ENCODE measurements at regions not wholly inside any gene's neighbourhood (a gene's known extent, or its start where the extent isn't known, plus 50 kb on each side); places are given as distances from the start of the nearest gene placed in this dataset.

GRCh38 chr6:117022774-117023173 lies 145.7 kb downstream of the RFX6 start:
- ATAC-seq (replicated peaks in 1 of 4): no peak
- H3K36me3 Mint-ChIP-seq: no peaks in the 10 kb centered on the region
- ChIA-PET POLR2A (no interaction called here), CTCF (interaction anchor here in 1 of 2 donors (0.6 kb wide), 1 partner anchor 1115 kb away, joined by 3 read pairs; no protein-coding TSS in a partner anchor)
- H3K4me3 Mint-ChIP-seq: no peak overlapping the region
- Histone ChIP-seq H3K27me3 (replicated peaks in 1 of 2; ENCODE audit: control insufficient read depth in 2 of 2, extremely low read depth in 1 of 2, insufficient read depth in 2 of 2, low read length in 1 of 2) (no peaks in the 10 kb centered on the region), H3K4me3 (ENCODE audit: control insufficient read depth in 1 of 2, extremely low read depth in 1 of 2, low read length in 1 of 2) (no peak overlapping the region), H3K4me1 (ENCODE audit: control insufficient read depth in 1 of 2, extremely low read depth in 1 of 2, insufficient read depth in 2 of 2, low read length in 2 of 2) (no peaks in the 10 kb centered on the region), H3K27ac (ENCODE audit: low read length) (no peak overlapping the region), H3K36me3 (ENCODE audit: control insufficient read depth in 2 of 2, extremely low read depth in 1 of 2, insufficient read depth in 1 of 2, low read length in 1 of 2) (no peaks in the 10 kb centered on the region), H3K9me3 (no peaks in the 10 kb centered on the region)
- H3K27me3 Mint-ChIP-seq: no peaks in the 10 kb centered on the region
- DNase-seq: no peak
- H3K27ac Mint-ChIP-seq: no peak overlapping the region
- no peaks in the 10 kb centered on the region for H3K9me3 Mint-ChIP-seq
- H3K4me1 Mint-ChIP-seq: no peaks in the 10 kb centered on the region

GRCh38 chr6:117025310-117025709 lies 148.3 kb downstream of the RFX6 start:
- 38% methylated on average over 2 of the region's 5 CpGs for WGBS (ENCODE audit: insufficient coverage)
- no peaks in the 10 kb centered on the region for H3K9me3 ChIP-seq
- no peaks in the 10 kb centered on the region for H3K36me3 Mint-ChIP-seq
- no peak overlapping the region for H3K4me3 ChIP-seq (ENCODE audit: control insufficient read depth in 1 of 2, extremely low read depth in 1 of 2, low read length in 1 of 2)
- no peaks in the 10 kb centered on the region for H3K27me3 Mint-ChIP-seq
- no peak overlapping the region for H3K27ac ChIP-seq (ENCODE audit: low read length)
- no peak for DNase-seq
- no peak for ATAC-seq (replicated peaks in 1 of 4)
- no peak overlapping the region for H3K4me3 Mint-ChIP-seq
- peaks cover 0 to 4% (median 0%) of the 10 kb centered on the region in 3 donors for H3K9me3 Mint-ChIP-seq
- no peaks in the 10 kb centered on the region for H3K4me1 Mint-ChIP-seq
- H3K27ac Mint-ChIP-seq: no peak overlapping the region
- CTCF ChIA-PET: no interaction called here
- H3K36me3 ChIP-seq (ENCODE audit: control insufficient read depth in 2 of 2, extremely low read depth in 1 of 2, insufficient read depth in 1 of 2, low read length in 1 of 2): no peaks in the 10 kb centered on the region
- POLR2A ChIA-PET: no interaction called here
- H3K27me3 ChIP-seq (replicated peaks in 1 of 2; ENCODE audit: control insufficient read depth in 2 of 2, extremely low read depth in 1 of 2, insufficient read depth in 2 of 2, low read length in 1 of 2): no peaks in the 10 kb centered on the region
- H3K4me1 ChIP-seq (ENCODE audit: control insufficient read depth in 1 of 2, extremely low read depth in 1 of 2, insufficient read depth in 2 of 2, low read length in 2 of 2): no peaks in the 10 kb centered on the region

- no peaks in the 10 kb centered on the region for H3K27me3 ChIP-seq (replicated peaks in 1 of 2; ENCODE audit: control insufficient read depth in 2 of 2, extremely low read depth in 1 of 2, insufficient read depth in 2 of 2, low read length in 1 of 2)
- H3K27ac Mint-ChIP-seq: no peak overlapping the region
- ATAC-seq (replicated peaks in 1 of 4) (no peak), DNase-seq (no peak)
- H3K4me3 Mint-ChIP-seq: no peak overlapping the region
- WGBS (ENCODE audit: insufficient coverage): no CpG with 5 or more reads among the region's 1 CpG
- H3K27me3 Mint-ChIP-seq: no peaks in the 10 kb centered on the region
- no peaks in the 10 kb centered on the region for H3K9me3 ChIP-seq
- CTCF ChIA-PET: no interaction called here
- no peak overlapping the region for H3K27ac ChIP-seq (ENCODE audit: low read length)
- no peaks in the 10 kb centered on the region for H3K36me3 Mint-ChIP-seq
- no peaks in the 10 kb centered on the region for H3K4me1 Mint-ChIP-seq
- no peaks in the 10 kb centered on the region for H3K36me3 ChIP-seq (ENCODE audit: control insufficient read depth in 2 of 2, extremely low read depth in 1 of 2, insufficient read depth in 1 of 2, low read length in 1 of 2)
- POLR2A ChIA-PET: no interaction called here
- no peaks in the 10 kb centered on the region for H3K4me1 ChIP-seq (ENCODE audit: control insufficient read depth in 1 of 2, extremely low read depth in 1 of 2, insufficient read depth in 2 of 2, low read length in 2 of 2)
- H3K9me3 Mint-ChIP-seq: peaks cover 0 to 9% (median 5%) of the 10 kb centered on the region in 3 donors
- no peak overlapping the region for H3K4me3 ChIP-seq (ENCODE audit: control insufficient read depth in 1 of 2, extremely low read depth in 1 of 2, low read length in 1 of 2)
Observed at GRCh38 chr6:117028256-117028655, 151.2 kb downstream of the RFX6 start.

- peaks cover 0 to 13% (median 13%) of the 10 kb centered on the region in 3 donors for H3K9me3 Mint-ChIP-seq
- WGBS (ENCODE audit: insufficient coverage): no CpG with 5 or more reads among the region's 2 CpGs
- no peaks in the 10 kb centered on the region for H3K27me3 ChIP-seq (replicated peaks in 1 of 2; ENCODE audit: control insufficient read depth in 2 of 2, extremely low read depth in 1 of 2, insufficient read depth in 2 of 2, low read length in 1 of 2)
- no peak overlapping the region for H3K27ac Mint-ChIP-seq
- ChIA-PET CTCF (no interaction called here), POLR2A (no interaction called here)
- H3K4me1 ChIP-seq (ENCODE audit: control insufficient read depth in 1 of 2, extremely low read depth in 1 of 2, insufficient read depth in 2 of 2, low read length in 2 of 2): no peaks in the 10 kb centered on the region
- no peak overlapping the region for H3K4me3 ChIP-seq (ENCODE audit: control insufficient read depth in 1 of 2, extremely low read depth in 1 of 2, low read length in 1 of 2)
- ATAC-seq (replicated peaks in 1 of 4): no peak
- no peak for DNase-seq
- H3K27me3 Mint-ChIP-seq: no peaks in the 10 kb centered on the region
- no peaks in the 10 kb centered on the region for H3K36me3 Mint-ChIP-seq
- no peak overlapping the region for H3K4me3 Mint-ChIP-seq
- H3K9me3 ChIP-seq: no peaks in the 10 kb centered on the region
- H3K4me1 Mint-ChIP-seq: no peaks in the 10 kb centered on the region
- no peak overlapping the region for H3K27ac ChIP-seq (ENCODE audit: low read length)
- H3K36me3 ChIP-seq (ENCODE audit: control insufficient read depth in 2 of 2, extremely low read depth in 1 of 2, insufficient read depth in 1 of 2, low read length in 1 of 2): no peaks in the 10 kb centered on the region
Observed at GRCh38 chr6:117034547-117034946, 157.5 kb downstream of the RFX6 start.

GRCh38 chr6:117034971-117035370 lies 157.9 kb downstream of the RFX6 start:
- Histone ChIP-seq H3K27me3 (replicated peaks in 1 of 2; ENCODE audit: control insufficient read depth in 2 of 2, extremely low read depth in 1 of 2, insufficient read depth in 2 of 2, low read length in 1 of 2) (no peaks in the 10 kb centered on the region), H3K4me1 (ENCODE audit: control insufficient read depth in 1 of 2, extremely low read depth in 1 of 2, insufficient read depth in 2 of 2, low read length in 2 of 2) (no peaks in the 10 kb centered on the region), H3K4me3 (ENCODE audit: control insufficient read depth in 1 of 2, extremely low read depth in 1 of 2, low read length in 1 of 2) (no peak overlapping the region), H3K36me3 (ENCODE audit: control insufficient read depth in 2 of 2, extremely low read depth in 1 of 2, insufficient read depth in 1 of 2, low read length in 1 of 2) (no peaks in the 10 kb centered on the region), H3K9me3 (no peaks in the 10 kb centered on the region), H3K27ac (ENCODE audit: low read length) (no peak overlapping the region)
- Mint-ChIP-seq H3K36me3 (no peaks in the 10 kb centered on the region), H3K4me1 (no peaks in the 10 kb centered on the region), H3K9me3 (peaks cover 0 to 13% (median 13%) of the 10 kb centered on the region in 3 donors), H3K27me3 (no peaks in the 10 kb centered on the region), H3K4me3 (no peak overlapping the region), H3K27ac (no peak overlapping the region)
- 100% methylated on average over 2 of the region's 4 CpGs for WGBS (ENCODE audit: insufficient coverage)
- POLR2A ChIA-PET: no interaction called here
- ATAC-seq (replicated peaks in 1 of 4) (no peak), DNase-seq (no peak)
- CTCF ChIA-PET: no interaction called here

- Histone ChIP-seq H3K27me3 (replicated peaks in 1 of 2; ENCODE audit: control insufficient read depth in 2 of 2, extremely low read depth in 1 of 2, insufficient read depth in 2 of 2, low read length in 1 of 2) (no peaks in the 10 kb centered on the region), H3K4me1 (ENCODE audit: control insufficient read depth in 1 of 2, extremely low read depth in 1 of 2, insufficient read depth in 2 of 2, low read length in 2 of 2) (no peaks in the 10 kb centered on the region), H3K9me3 (no peaks in the 10 kb centered on the region), H3K27ac (ENCODE audit: low read length) (no peak overlapping the region), H3K36me3 (ENCODE audit: control insufficient read depth in 2 of 2, extremely low read depth in 1 of 2, insufficient read depth in 1 of 2, low read length in 1 of 2) (no peaks in the 10 kb centered on the region), H3K4me3 (ENCODE audit: control insufficient read depth in 1 of 2, extremely low read depth in 1 of 2, low read length in 1 of 2) (no peak overlapping the region)
- ChIA-PET POLR2A (no interaction called here), CTCF (no interaction called here)
- H3K4me1 Mint-ChIP-seq: no peaks in the 10 kb centered on the region
- no CpG with 5 or more reads among the region's 3 CpGs for WGBS (ENCODE audit: insufficient coverage)
- peaks cover 11 to 29% (median 20%) of the 10 kb centered on the region in 3 donors for H3K9me3 Mint-ChIP-seq
- DNase-seq: no peak
- H3K27ac Mint-ChIP-seq: no peak overlapping the region
- no peak for ATAC-seq (replicated peaks in 1 of 4)
- no peaks in the 10 kb centered on the region for H3K27me3 Mint-ChIP-seq
- H3K4me3 Mint-ChIP-seq: no peak overlapping the region
- no peaks in the 10 kb centered on the region for H3K36me3 Mint-ChIP-seq
Observed at GRCh38 chr6:117050301-117050700, 173.3 kb downstream of the RFX6 start.

- Mint-ChIP-seq H3K36me3 (no peaks in the 10 kb centered on the region), H3K27me3 (no peaks in the 10 kb centered on the region), H3K9me3 (peaks cover 0 to 9% (median 5%) of the 10 kb centered on the region in 3 donors), H3K27ac (no peak overlapping the region), H3K4me1 (no peaks in the 10 kb centered on the region), H3K4me3 (no peak overlapping the region)
- Histone ChIP-seq H3K27ac (ENCODE audit: low read length) (no peak overlapping the region), H3K36me3 (ENCODE audit: control insufficient read depth in 2 of 2, extremely low read depth in 1 of 2, insufficient read depth in 1 of 2, low read length in 1 of 2) (no peaks in the 10 kb centered on the region), H3K4me1 (ENCODE audit: control insufficient read depth in 1 of 2, extremely low read depth in 1 of 2, insufficient read depth in 2 of 2, low read length in 2 of 2) (no peaks in the 10 kb centered on the region), H3K27me3 (replicated peaks in 1 of 2; ENCODE audit: control insufficient read depth in 2 of 2, extremely low read depth in 1 of 2, insufficient read depth in 2 of 2, low read length in 1 of 2) (no peaks in the 10 kb centered on the region), H3K9me3 (no peaks in the 10 kb centered on the region), H3K4me3 (ENCODE audit: control insufficient read depth in 1 of 2, extremely low read depth in 1 of 2, low read length in 1 of 2) (no peak overlapping the region)
- 100% methylated on average over 1 of the region's 2 CpGs for WGBS (ENCODE audit: insufficient coverage)
- CTCF ChIA-PET: no interaction called here
- POLR2A ChIA-PET: no interaction called here
- DNase-seq (no peak), ATAC-seq (replicated peaks in 1 of 4) (no peak)
Observed at GRCh38 chr6:117072134-117072533, 193.2 kb upstream of the VGLL2 start.
